Adrenal gland (tissue), 9 donors: ENCODE measurements at regions not wholly inside any gene's neighbourhood (a gene's known extent, or its start where the extent isn't known, plus 50 kb on each side); places are given as distances from the start of the nearest gene placed in this dataset.

Experiments used
- DNase-seq, 7 donors: peaks; one replicate each; pipeline ENCODE4 v3.0.0-alpha.2; 2019 to 2020
- H3K27ac ChIP-seq, 5 donors: fragments of 200-600 bp; sonication (generic) in 4 of 5; 1 replicate in 3 of 5; 2 replicates in 2 of 5; pipeline versions ENCODE4 v1.5.1 to v1.8.0; 2016 to 2020; ENCODE audit warnings: mild to moderate bottlenecking in 1 of 5
- H3K27me3 ChIP-seq: fragments of 200-600 bp; 2 replicates; pipeline ENCODE4 v1.8.0; 2021
- H3K36me3 ChIP-seq, 2 donors: fragments of 200-600 bp; replicated peaks in 1 of 2; 1 replicate in 1 of 2; 2 replicates in 1 of 2; pipeline versions ENCODE4 v1.5.1 to v1.8.0; 2018 to 2022
- H3K4me1 ChIP-seq, 2 donors: fragments of 200-600 bp; replicated peaks in 1 of 2; 1 replicate in 1 of 2; 2 replicates in 1 of 2; pipeline versions ENCODE4 v1.5.1 to v1.8.0; 2018 to 2021
- H3K4me3 ChIP-seq, 4 donors: fragments of 200-600 bp; sonication (generic) in 3 of 4; one replicate each; pipeline ENCODE4 v1.5.1; 2016 to 2018
- H3K9me3 ChIP-seq, 3 donors: fragments of 200-600 bp; sonication (generic) in 1 of 3; replicated peaks in 1 of 3; 1 replicate in 2 of 3; 2 replicates in 1 of 3; pipeline versions ENCODE4 v1.5.1 to v1.8.0; 2016 to 2021
- POLR2A ChIP-seq, 2 donors: fragments of 450-650 bp; IDR thresholded peaks; one replicate each; pipeline ENCODE4 v1.6.1; 2017; ENCODE audit warnings: antibody characterized with exemption in 2 of 2, mild to moderate bottlenecking in 2 of 2, moderate library complexity in 1 of 2
- WGBS, 4 donors: extraction: QIAGEN DNeasy Blood & Tissue Kit in 2 of 4; methylation state at CpG; one replicate each; pipeline versions ENCODE4 v1.1.5 to v1.1.7; 2013 to 2017; 5-methylcytosine and 5-hydroxymethylcytosine counted together
- intact Hi-C, 2 donors: fragments of 100-400 bp; cut with DNase I; formaldehyde crosslinking; loops; one replicate each; pipeline versions ENCODE4 v1.14.1 to v1.15.0; 2022 to 2023
- TF ChIP-seq, protein P1 (sequence below), 6 experiments: fragments of 450-650 bp in 4 of 6; fragments of 200-600 bp in 2 of 6; sonication (generic) in 1 of 6; IDR thresholded peaks; 1 replicate in 5 of 6; 2 replicates in 1 of 6; pipeline versions ENCODE4 v1.5.1 to v1.8.0; 2016 to 2021; ENCODE audit warnings: antibody characterized with exemption in 6 of 6, mild to moderate bottlenecking in 2 of 6, moderate library complexity in 1 of 6
- donor health status: healthy with polysubstance abuse.
- donor health status: Bipolar disorder and iron deficiency.
- donor health status: DM: yes; HTN: yes; CAD: no.
- donor health status: DM: no; HTN: no; CAD: no.
- donor health status: DM: no; HTN: no; CAD: no.

DNA sequence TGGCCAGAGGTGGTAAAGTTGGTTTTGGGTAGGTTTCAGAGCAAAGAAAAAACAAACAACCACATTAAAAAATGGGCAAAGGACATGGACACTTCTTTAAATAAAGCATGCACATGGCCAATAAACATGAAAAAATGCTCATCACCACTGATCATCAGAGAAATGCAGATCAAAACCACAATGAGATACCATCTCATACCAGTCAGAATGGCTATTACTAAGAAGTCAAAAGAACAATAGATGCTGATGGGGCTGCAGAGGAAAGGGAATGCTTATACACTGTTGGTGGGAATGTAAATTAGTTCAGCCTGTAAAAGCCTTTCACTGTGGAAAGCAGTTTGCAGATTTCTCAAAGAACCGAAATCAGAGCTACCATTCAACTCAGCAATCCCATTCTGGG lies 598.4 kb upstream of the SOX9 start:
- H3K4me1 ChIP-seq: no peaks in the 10 kb centered on the region
- no peak overlapping the region for H3K27ac ChIP-seq
- no peak overlapping the region for H3K4me3 ChIP-seq
- 59 to 79% (median 69%) methylated on average over 1 of the region's 1 CpG for WGBS, 4 donors
- intact Hi-C loops: no loop called here
- H3K27me3 ChIP-seq: no peaks in the 10 kb centered on the region
- H3K36me3 ChIP-seq: no peaks in the 10 kb centered on the region
- no peaks in the 10 kb centered on the region for H3K9me3 ChIP-seq
- TF ChIP-seq, protein P1, sequence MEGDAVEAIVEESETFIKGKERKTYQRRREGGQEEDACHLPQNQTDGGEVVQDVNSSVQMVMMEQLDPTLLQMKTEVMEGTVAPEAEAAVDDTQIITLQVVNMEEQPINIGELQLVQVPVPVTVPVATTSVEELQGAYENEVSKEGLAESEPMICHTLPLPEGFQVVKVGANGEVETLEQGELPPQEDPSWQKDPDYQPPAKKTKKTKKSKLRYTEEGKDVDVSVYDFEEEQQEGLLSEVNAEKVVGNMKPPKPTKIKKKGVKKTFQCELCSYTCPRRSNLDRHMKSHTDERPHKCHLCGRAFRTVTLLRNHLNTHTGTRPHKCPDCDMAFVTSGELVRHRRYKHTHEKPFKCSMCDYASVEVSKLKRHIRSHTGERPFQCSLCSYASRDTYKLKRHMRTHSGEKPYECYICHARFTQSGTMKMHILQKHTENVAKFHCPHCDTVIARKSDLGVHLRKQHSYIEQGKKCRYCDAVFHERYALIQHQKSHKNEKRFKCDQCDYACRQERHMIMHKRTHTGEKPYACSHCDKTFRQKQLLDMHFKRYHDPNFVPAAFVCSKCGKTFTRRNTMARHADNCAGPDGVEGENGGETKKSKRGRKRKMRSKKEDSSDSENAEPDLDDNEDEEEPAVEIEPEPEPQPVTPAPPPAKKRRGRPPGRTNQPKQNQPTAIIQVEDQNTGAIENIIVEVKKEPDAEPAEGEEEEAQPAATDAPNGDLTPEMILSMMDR (IDR thresholded peaks at IDR 0.05): no peak
- TF ChIP-seq POLR2A (IDR thresholded peaks at IDR 0.05): no peak
- no peak for DNase-seq

GRCh38 chr17:71527311-71527710 lies 593.5 kb upstream of the SOX9 start:
- no peak for TF ChIP-seq POLR2A (IDR thresholded peaks at IDR 0.05)
- TF ChIP-seq, protein P1 (IDR thresholded peaks at IDR 0.05): no peak
- 74 to 77% (median 77%) methylated on average over 6 of the region's 6 CpGs for WGBS, 4 donors

GRCh38 chr17:71528210-71528609 lies 592.6 kb upstream of the SOX9 start:
- TF ChIP-seq, protein P1 (IDR thresholded peaks at IDR 0.05): no peak
- no peak for TF ChIP-seq POLR2A (IDR thresholded peaks at IDR 0.05)
- Histone ChIP-seq H3K4me3 (no peak overlapping the region), H3K27me3 (no peaks in the 10 kb centered on the region), H3K36me3 (no peaks in the 10 kb centered on the region), H3K9me3 (no peaks in the 10 kb centered on the region), H3K27ac (no peak overlapping the region), H3K4me1 (no peaks in the 10 kb centered on the region)
- intact Hi-C loops: no loop called here
- no peak for DNase-seq

More at GRCh38 chr17:71527311-71527710, 593.5 kb upstream of the SOX9 start:
- Histone ChIP-seq H3K27ac (no peak overlapping the region), H3K4me1 (no peaks in the 10 kb centered on the region), H3K27me3 (no peaks in the 10 kb centered on the region), H3K36me3 (no peaks in the 10 kb centered on the region), H3K9me3 (no peaks in the 10 kb centered on the region), H3K4me3 (no peak overlapping the region)
- intact Hi-C loops: no loop called here
- no peak for DNase-seq

GRCh38 chr17:71530248-71530647 lies 590.6 kb upstream of the SOX9 start:
- Histone ChIP-seq H3K4me1 (no peaks in the 10 kb centered on the region), H3K27ac (no peak overlapping the region), H3K36me3 (no peaks in the 10 kb centered on the region), H3K4me3 (no peak overlapping the region), H3K9me3 (no peaks in the 10 kb centered on the region), H3K27me3 (no peaks in the 10 kb centered on the region)
- TF ChIP-seq POLR2A (IDR thresholded peaks at IDR 0.05): no peak
- TF ChIP-seq, protein P1 (IDR thresholded peaks at IDR 0.05): no peak
- 61 to 84% (median 66%) methylated on average over 2 of the region's 2 CpGs for WGBS, 4 donors
- intact Hi-C loops: no loop called here
- DNase-seq: no peak
